B cell (primary cell): ENCODE measurements at regions not wholly inside any gene's neighbourhood (a gene's known extent, or its start where the extent isn't known, plus 50 kb on each side); places are given as distances from the start of the nearest gene placed in this dataset.

Source experiments
- ATAC-seq: fragments of 200-7000 bp; cut with Tn5 transposase; one replicate; pipeline ENCODE4 v1.10.0; 2021; ENCODE audit warnings: low read depth, mild to moderate bottlenecking, moderate number of reproducible peaks, moderate library complexity
- CTCF ChIA-PET: fragments of 350-600 bp; sonication (Branson Sonifier 250); formaldehyde crosslinking; loops from one replicate; lab custom pipeline; 2021; ENCODE audit warnings: antibody characterized with exemption, inconsistent platforms; lab: Charles Lee
- POLR2A ChIA-PET: fragments of 350-600 bp; sonication (Branson Sonifier 250); formaldehyde crosslinking; loops from one replicate; lab custom pipeline; 2021; ENCODE audit warnings: antibody characterized with exemption; lab: Charles Lee
- DNase-seq: peaks from one replicate; pipeline ENCODE4 v3.0.0; 2013
- H2AFZ ChIP-seq: 2 replicates; pipeline ENCODE4 v1.6.1; 2012; ENCODE audit warnings: mild to moderate bottlenecking, low read depth, low read length; ENCODE audit not compliant: insufficient read depth, poor library complexity, severe bottlenecking
- H3K27ac ChIP-seq, 2 donors: 1 replicate in 1 of 2; 2 replicates in 1 of 2; pipeline ENCODE4 v1.5.1; 2012 to 2013; ENCODE audit warnings: low read length in 2 of 2, mild to moderate bottlenecking in 2 of 2, moderate library complexity in 1 of 2
- H3K27me3 ChIP-seq, 4 experiments: fragments of 200-600 bp in 1 of 4; sonication (generic) in 1 of 4; replicated peaks in 1 of 4; 1 replicate in 2 of 4; 2 replicates in 2 of 4; pipeline versions ENCODE4 v1.6.1 to v1.7.0; 2013 to 2016; ENCODE audit warnings: low read length in 3 of 4, mild to moderate bottlenecking in 2 of 4, mixed read lengths in 1 of 4, moderate library complexity in 1 of 4; ENCODE audit not compliant: insufficient read depth in 4 of 4, control insufficient read depth in 3 of 4; ENCODE audit errors: control extremely low read depth in 1 of 4
- H3K36me3 ChIP-seq, 2 experiments: replicated peaks in 1 of 2; 1 replicate in 1 of 2; 2 replicates in 1 of 2; pipeline versions ENCODE4 v1.6.1 to v1.7.1; 2013; ENCODE audit warnings: low read length in 1 of 2; ENCODE audit not compliant: insufficient read depth in 2 of 2, control insufficient read depth in 1 of 2; ENCODE audit errors: control extremely low read depth in 1 of 2, extremely low read depth in 1 of 2
- H3K4me1 ChIP-seq, 2 donors: fragments of 200-600 bp in 1 of 2; sonication (generic) in 1 of 2; 1 replicate in 1 of 2; 2 replicates in 1 of 2; pipeline versions ENCODE4 v1.5.1 to v1.6.1; 2013 to 2017; ENCODE audit warnings: low read length in 2 of 2; ENCODE audit not compliant: control insufficient read depth in 2 of 2, insufficient read depth in 2 of 2
- H3K4me2 ChIP-seq: replicated peaks from 2 replicates; pipeline ENCODE3; 2012; ENCODE audit warnings: mild to moderate bottlenecking, low read depth, low read length; ENCODE audit not compliant: poor library complexity, severe bottlenecking
- H3K4me3 ChIP-seq, 5 experiments: fragments of 200-600 bp in 1 of 5; sonication (generic) in 1 of 5; 1 replicate in 3 of 5; 2 replicates in 2 of 5; pipeline versions ENCODE4 v1.5.1 to v1.7.0; 2011 to 2016; ENCODE audit warnings: low read length in 4 of 5, mild to moderate bottlenecking in 4 of 5, low read depth in 2 of 5, control low read depth in 1 of 5, moderate library complexity in 1 of 5; ENCODE audit not compliant: insufficient read depth in 1 of 5; ENCODE audit errors: control extremely low read depth in 1 of 5, extremely low read depth in 1 of 5
- H3K79me2 ChIP-seq: fragments of 200-600 bp; sonication (generic); one replicate; pipeline ENCODE4 v1.6.0; 2016; ENCODE audit warnings: low read length; ENCODE audit not compliant: control insufficient read depth, insufficient read depth
- H3K9ac ChIP-seq: fragments of 200-600 bp; sonication (generic); 2 replicates; pipeline ENCODE4 v1.6.1; 2017; ENCODE audit warnings: mild to moderate bottlenecking, low read length, moderate library complexity
- H3K9me3 ChIP-seq, 3 donors: one replicate each; pipeline versions ENCODE4 v1.6.1 to v1.7.1; 2013; ENCODE audit warnings: low read length in 2 of 3; ENCODE audit not compliant: control insufficient read depth in 2 of 3, insufficient read depth in 1 of 3; ENCODE audit errors: control extremely low read depth in 1 of 3
- H4K20me1 ChIP-seq: 2 replicates; pipeline ENCODE4 v1.6.0; 2012; ENCODE audit warnings: mild to moderate bottlenecking, low read length; ENCODE audit not compliant: insufficient read depth, control insufficient read depth, poor library complexity, severe bottlenecking
- H3K27ac Mint-ChIP-seq: one replicate; pipeline ENCODE4 v1.8.0; 2021; ENCODE audit warnings: mixed read lengths
- H3K27me3 Mint-ChIP-seq: one replicate; pipeline ENCODE4 v1.8.0; 2021; ENCODE audit warnings: mixed read lengths
- H3K4me1 Mint-ChIP-seq: one replicate; pipeline ENCODE4 v1.8.0; 2021; ENCODE audit warnings: mixed read lengths
- H3K4me3 Mint-ChIP-seq: one replicate; pipeline ENCODE4 v1.8.0; 2021; ENCODE audit warnings: mixed read lengths
- H3K9me3 Mint-ChIP-seq: one replicate; pipeline ENCODE4 v1.8.0; 2022; ENCODE audit warnings: mixed read lengths; ENCODE audit not compliant: insufficient read depth
- EZH2 ChIP-seq: IDR thresholded peaks from 2 replicates; pipeline ENCODE4 v1.6.1; 2012; ENCODE audit warnings: borderline replicate concordance, low read depth, mild to moderate bottlenecking, moderate library complexity, low read length; ENCODE audit not compliant: insufficient read depth, poor library complexity, severe bottlenecking
- WGBS: methylation state at CpG from one replicate; pipeline ENCODE4 v1.1.5; 2013; ENCODE audit warnings: missing lambda C conversion rate; ENCODE audit not compliant: insufficient coverage; 5-methylcytosine and 5-hydroxymethylcytosine counted together
- intact Hi-C: fragments of 100-400 bp; cut with micrococcal nuclease; formaldehyde crosslinking; loops from one replicate; pipeline ENCODE4 v1.10.0; 2022
- TF ChIP-seq, protein P1 (sequence below): fragments of 200-600 bp; IDR thresholded peaks from one replicate; pipeline ENCODE4 v1.8.0; 2022; ENCODE audit warnings: antibody characterized with exemption, mild to moderate bottlenecking

DNA sequence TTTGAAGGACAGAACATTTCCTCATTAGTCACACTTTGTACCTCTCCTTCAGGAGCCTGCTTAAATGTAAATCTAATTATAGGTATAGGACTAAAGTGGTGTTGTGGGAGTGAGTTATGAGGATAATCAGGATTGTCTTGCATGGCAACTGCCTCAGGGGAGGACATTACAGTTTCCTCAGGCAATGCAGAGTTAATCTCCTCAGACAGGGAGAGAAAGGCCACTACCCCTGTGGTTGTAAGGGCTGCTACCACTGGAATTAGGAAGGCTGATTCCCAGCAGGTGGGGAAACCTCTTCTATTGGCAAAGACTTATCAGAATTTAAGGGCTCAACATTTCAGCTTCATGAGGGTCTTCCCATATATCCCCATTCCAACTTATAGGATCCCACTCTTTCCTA, 286.8 kb upstream of the PBX1 start:
- no peaks in the 10 kb centered on the region for H3K4me1 Mint-ChIP-seq
- H3K27me3 Mint-ChIP-seq, result no peaks in the 10 kb centered on the region
- H3K4me3 Mint-ChIP-seq, result no peak overlapping the region
- Histone ChIP-seq H3K4me3 (no peak overlapping the region), H3K36me3 (no peaks in the 10 kb centered on the region), H3K79me2 (no peaks in the 10 kb centered on the region), H3K9me3 (peaks cover 0 to 4% (median 0%) of the 10 kb centered on the region in 3 donors), H3K4me1 (no peaks in the 10 kb centered on the region), H3K9ac (no peak overlapping the region), H3K27me3 (no peaks in the 10 kb centered on the region), H4K20me1 (no peaks in the 10 kb centered on the region), H2AFZ (no peak overlapping the region), H3K4me2 (no peak overlapping the region), H3K27ac (no peak overlapping the region)
- TF ChIP-seq, protein P1, sequence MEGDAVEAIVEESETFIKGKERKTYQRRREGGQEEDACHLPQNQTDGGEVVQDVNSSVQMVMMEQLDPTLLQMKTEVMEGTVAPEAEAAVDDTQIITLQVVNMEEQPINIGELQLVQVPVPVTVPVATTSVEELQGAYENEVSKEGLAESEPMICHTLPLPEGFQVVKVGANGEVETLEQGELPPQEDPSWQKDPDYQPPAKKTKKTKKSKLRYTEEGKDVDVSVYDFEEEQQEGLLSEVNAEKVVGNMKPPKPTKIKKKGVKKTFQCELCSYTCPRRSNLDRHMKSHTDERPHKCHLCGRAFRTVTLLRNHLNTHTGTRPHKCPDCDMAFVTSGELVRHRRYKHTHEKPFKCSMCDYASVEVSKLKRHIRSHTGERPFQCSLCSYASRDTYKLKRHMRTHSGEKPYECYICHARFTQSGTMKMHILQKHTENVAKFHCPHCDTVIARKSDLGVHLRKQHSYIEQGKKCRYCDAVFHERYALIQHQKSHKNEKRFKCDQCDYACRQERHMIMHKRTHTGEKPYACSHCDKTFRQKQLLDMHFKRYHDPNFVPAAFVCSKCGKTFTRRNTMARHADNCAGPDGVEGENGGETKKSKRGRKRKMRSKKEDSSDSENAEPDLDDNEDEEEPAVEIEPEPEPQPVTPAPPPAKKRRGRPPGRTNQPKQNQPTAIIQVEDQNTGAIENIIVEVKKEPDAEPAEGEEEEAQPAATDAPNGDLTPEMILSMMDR, result no peak
- no peak for TF ChIP-seq EZH2
- no peak for ATAC-seq
- POLR2A ChIA-PET, result no interaction called here
- DNase-seq, result no peak
- intact Hi-C loops, result no loop called here
- no peak overlapping the region for H3K27ac Mint-ChIP-seq
- H3K9me3 Mint-ChIP-seq, result peaks cover 4% of the 10 kb centered on the region
- CTCF ChIA-PET, result no interaction called here

- Histone ChIP-seq H3K4me3 (no peak overlapping the region), H2AFZ (no peak overlapping the region), H3K4me1 (no peaks in the 10 kb centered on the region), H3K27ac (no peak overlapping the region), H3K27me3 (no peaks in the 10 kb centered on the region), H3K4me2 (no peak overlapping the region), H3K9me3 (no peaks in the 10 kb centered on the region), H3K36me3 (no peaks in the 10 kb centered on the region), H3K79me2 (no peaks in the 10 kb centered on the region), H4K20me1 (no peaks in the 10 kb centered on the region), H3K9ac (no peak overlapping the region)
- no peak for TF ChIP-seq EZH2
- TF ChIP-seq, protein P1, result no peak
- Mint-ChIP-seq H3K9me3 (peaks cover 5% of the 10 kb centered on the region), H3K27ac (no peak overlapping the region), H3K4me1 (no peaks in the 10 kb centered on the region), H3K27me3 (no peaks in the 10 kb centered on the region), H3K4me3 (no peak overlapping the region)
- 84% methylated on average over 3 of the region's 7 CpGs for WGBS
- CTCF ChIA-PET, result no interaction called here
- intact Hi-C loops, result no loop called here
- POLR2A ChIA-PET, result no interaction called here
- no peak for DNase-seq
- ATAC-seq, result no peak
Observed at GRCh38 chr1:164296172-164296571, 262.8 kb upstream of the PBX1 start.
